GM18505 (cell line): ENCODE measurements at regions not wholly inside any gene's neighbourhood (a gene's known extent, or its start where the extent isn't known, plus 50 kb on each side); places are given as distances from the start of the nearest gene placed in this dataset.

Experiments used
- ATAC-seq: cut with Tn5 transposase; IDR thresholded peaks from one replicate; pipeline ENCODE4 v1.9.1; 2021; ENCODE audit not compliant: unreplicated experiment
- POLR2A ChIP-seq: IDR thresholded peaks from 4 replicates; pipeline ENCODE4 v1.6.1; 2011; ENCODE audit warnings: borderline replicate concordance; ENCODE audit not compliant: insufficient read depth, insufficient read length; ENCODE audit errors: extremely low read depth

DNA sequence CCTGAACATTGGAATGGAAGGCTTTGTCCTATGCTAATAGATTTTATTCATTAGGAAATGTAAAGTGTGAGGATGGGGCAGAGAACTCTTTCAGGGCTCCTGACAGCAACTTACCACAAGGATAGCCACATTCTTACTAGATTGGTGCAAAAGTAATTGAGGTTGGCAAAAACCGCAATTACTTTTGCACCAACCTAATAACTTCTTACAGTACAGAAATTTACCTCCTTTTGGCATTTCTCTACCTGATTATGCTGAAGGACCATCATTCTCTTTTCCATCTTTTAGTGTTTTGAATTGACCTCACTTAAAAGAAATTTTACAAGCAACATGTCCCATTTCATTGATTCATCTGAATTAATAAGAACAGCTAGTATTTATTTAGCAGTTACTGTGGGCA is 109.2 kb upstream of the AP1S2 start:
- no peak for ATAC-seq

DNA sequence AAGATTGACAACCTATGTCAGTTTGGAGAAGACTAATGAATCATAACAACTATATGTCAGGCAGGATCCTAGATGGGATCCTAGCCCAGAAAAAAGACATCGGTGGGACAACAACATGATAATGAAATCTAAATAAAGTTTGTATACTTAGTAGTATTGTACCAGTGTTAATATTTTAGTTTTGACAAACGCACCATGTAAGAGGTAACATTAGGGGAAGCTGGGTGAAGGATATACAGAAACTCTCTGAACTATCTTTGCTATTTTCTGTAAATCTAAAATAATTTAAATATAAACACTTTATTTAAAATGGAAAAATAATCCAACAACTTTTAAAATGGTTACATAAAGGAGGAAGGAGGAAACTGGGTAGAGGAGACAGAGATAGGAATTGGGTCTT is 105.6 kb upstream of the AP1S2 start:
- no peak for ATAC-seq
- no peak for TF ChIP-seq POLR2A

More for the DNA sequence above, 109.2 kb upstream of the AP1S2 start:
- TF ChIP-seq POLR2A: no peak

DNA sequence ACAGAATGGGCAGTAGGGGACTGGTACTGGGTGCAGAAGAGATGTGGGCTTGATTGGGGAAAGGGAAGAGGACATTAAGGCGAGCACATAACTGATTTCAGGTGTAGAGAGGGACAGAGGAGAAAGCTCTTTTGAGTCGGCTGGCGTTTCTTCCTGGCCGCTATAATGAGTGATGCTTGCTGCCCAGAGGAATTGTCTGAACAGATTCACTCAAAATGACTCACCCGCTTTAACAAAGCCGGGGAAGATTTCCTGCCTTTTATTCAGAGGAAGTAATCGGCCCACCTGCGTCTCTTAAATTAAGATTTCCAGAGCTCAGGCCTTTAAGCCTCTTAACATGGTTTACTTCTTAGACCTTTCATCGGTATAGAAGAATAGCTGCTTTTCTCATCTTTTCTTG is 102.1 kb upstream of the AP1S2 start:
- no peak for ATAC-seq
- no peak for TF ChIP-seq POLR2A

DNA sequence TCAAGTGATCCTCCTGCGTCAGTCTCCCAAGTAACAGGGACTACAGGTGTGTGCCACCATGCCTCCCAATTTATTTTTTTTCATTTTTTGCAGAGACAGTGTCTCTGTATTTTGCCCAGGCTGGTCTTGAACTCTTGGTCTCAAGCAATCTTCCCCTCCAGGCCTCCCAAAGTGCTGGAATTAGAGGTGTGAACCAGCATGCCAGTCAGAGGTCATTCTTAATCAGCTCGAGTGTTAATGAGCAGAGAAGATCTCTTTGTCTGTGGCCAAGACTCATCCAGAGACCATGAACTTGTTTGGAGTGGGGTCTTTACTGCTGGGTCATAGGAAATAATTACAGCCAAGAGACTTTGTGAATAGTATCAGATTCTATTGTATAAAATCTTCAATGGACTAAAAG is 99.2 kb upstream of the AP1S2 start:
- TF ChIP-seq POLR2A: no peak
- no peak for ATAC-seq

DNA sequence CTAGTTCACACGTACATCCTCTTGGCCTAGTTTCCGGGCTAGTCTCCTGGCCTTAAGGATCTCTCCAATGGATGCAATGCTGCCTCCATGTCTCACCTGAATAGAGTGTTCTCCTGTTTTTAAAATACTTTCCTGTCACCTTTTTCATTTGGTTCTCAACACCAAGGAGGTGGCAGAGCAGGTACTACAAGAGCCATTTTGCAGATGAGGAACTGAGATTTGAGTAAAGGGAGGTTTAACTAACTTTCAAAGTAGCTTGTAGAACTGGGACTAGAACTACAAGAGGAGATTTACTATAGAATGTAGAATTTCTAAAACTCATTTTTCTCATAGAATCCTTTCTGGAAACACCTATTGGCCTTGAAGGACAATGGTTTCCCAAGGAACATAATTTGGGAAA is 97.6 kb upstream of the AP1S2 start:
- no peak for ATAC-seq
- TF ChIP-seq POLR2A: no peak

DNA sequence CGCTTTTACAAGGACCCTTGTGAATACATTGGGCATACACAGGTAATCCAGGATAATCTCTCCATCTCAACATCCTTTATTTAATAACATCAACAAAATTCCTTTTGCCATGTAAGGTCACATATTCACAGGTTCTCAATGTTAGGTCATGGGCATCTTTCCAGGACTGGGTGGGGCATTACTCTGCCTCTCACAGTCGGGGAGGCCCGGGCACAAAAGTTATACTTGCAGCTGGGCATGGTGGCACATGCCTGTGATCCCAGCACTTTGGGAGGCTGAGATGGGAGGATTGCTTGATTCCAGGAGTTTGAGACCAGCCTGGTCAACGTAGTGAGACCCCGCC is 93.7 kb upstream of the AP1S2 start:
- no peak for ATAC-seq

DNA sequence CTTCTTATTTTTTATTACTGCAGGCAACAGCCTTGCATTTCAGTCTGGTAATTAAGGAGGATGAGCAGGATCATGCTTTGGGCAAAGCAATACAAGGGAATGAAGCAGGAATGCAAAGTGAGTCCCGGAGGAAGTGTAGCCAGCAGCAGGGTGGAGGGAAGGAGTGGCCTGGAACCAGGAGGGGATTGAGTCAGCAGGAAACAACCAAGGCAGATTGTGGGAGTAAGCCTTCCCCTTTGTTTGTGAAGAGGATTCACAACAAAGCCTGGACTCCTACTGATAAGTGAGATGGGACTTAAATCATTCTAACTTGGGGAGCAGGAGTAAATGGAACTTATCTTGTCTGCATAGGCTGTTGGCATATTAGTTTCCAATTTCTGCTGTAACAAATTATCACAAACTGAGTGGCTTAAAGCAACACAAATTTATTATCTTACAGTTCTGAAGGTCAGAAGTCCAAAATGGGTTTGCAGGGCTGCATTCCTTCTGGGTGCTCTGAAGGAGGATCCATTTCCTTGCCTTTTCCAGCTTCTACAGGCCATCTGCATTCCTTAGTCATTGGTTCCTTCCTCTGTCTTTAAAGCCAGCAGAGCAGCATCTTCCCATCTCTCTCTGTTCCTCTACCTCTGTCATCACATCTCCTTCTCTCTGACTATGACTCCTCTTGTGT is 93.2 kb upstream of the AP1S2 start:
- no peak for TF ChIP-seq POLR2A
- no peak for ATAC-seq

More for the DNA sequence above, 93.7 kb upstream of the AP1S2 start:
- TF ChIP-seq POLR2A: no peak

DNA sequence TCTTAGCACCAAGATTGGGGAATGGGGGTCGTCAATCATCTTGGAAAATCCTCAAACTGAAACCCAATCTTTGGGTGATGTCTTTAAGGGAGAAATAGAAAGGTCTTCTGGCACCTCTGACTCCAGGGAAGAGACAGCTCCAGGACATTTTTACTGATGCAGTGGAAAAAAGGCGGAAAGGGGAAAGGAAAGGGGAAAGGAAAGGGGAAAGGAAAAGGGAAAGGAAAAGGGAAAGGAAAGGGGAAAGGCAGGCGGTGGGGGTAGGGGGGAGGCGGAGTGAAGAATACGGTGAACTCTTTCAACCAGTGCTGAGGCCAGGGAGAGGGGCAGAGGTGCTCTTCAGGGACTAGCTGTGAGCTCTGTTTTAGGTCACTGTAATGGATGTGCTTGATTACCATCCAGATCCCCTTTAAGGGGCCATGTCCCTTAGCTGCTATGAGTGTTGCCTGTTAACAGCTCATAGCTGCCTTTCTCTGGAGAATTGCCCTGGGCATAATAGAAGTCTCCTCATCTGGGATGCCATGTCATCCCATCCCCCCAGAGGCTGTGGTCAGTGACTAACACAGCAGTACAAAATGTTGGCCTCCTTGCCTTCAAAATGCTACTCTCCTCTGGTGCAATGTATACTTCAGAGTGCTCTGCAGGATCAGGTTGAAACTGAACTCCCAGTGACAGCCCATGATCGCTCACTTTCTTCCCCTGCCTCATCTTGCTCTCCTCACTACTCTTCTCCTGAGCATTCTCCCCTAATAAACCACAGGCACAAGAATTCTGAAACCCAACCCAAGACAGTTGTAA is 92.4 kb upstream of the AP1S2 start:
- no peak for ATAC-seq
- no peak for TF ChIP-seq POLR2A

DNA sequence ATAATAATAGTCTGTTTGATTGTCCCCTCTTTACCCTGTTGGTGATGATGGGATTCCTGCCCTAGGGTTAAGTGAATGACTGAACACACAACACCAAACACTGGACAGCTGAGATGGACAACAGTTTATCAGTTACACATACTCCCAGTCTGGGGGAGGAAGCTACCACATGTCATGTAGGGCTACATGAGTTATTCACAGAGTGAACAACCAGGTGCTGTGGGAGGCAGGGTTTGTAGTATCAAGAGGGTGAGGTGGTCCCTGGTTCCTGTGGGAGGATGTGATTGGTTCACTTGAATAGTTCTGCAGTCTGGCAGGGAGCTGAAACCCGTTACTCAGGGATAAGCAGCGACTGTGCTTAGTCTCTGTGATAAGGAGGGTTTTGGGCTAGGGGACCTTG is 88.8 kb upstream of the AP1S2 start:
- TF ChIP-seq POLR2A: no peak
- ATAC-seq: no peak

DNA sequence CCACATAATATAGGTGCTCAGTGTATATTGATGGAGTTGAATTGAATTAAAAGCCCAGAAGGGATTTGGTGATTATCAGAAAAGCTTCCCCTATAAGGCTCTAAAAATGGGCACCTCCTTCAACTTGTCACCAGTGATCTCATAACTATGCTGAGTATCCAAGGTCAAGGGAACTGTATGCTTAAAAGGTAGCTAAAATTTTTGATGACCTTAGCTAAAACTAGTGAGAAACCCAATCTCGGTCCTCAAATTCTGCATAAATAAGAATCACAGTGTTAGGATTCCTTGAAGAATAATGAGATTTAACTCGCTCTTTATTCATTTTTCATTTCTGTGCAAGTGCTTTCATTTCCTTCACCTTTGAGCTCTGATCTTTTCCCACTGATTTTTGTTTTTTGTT is 87.7 kb upstream of the AP1S2 start:
- TF ChIP-seq POLR2A: no peak
- no peak for ATAC-seq

DNA sequence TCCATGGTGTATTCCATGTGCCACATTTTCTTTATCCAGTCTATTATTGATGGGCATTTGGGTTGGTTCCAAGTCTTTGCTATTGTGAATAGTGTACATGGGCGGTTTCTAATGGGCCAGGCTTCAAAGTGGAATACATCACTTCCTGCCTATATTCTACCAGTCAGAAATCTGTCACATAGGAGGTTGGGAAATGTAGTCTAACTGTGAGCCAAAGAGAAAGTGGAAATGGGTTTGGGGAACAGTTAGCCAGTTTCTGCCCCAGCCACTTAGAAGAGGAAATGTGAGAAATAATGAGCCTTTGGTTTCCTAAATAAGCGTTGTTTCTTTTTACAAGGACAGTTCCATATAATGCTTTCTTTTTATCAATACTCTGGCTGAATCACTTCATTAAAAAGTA is 85.1 kb upstream of the AP1S2 start:
- no peak for ATAC-seq
- no peak for TF ChIP-seq POLR2A

DNA sequence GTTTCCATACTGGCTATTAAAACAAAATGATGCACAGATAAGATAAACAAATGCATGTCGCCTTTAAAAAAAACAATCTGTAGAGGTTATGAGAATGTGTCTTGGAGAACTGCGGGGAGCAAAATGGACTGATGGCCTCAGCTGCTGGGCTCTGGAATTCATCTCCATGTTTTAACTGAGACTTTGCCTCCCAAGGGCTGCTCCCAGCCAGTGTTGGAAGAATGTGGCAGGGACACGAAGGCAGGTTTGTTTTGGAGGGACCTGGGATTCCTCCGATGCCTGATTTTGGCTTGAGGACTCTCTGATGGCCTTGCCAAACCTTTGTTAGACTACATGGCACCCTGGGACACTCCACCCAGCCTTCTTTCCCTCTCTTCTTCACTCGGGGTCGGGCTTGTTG is 83.5 kb upstream of the AP1S2 start:
- no peak for ATAC-seq

DNA sequence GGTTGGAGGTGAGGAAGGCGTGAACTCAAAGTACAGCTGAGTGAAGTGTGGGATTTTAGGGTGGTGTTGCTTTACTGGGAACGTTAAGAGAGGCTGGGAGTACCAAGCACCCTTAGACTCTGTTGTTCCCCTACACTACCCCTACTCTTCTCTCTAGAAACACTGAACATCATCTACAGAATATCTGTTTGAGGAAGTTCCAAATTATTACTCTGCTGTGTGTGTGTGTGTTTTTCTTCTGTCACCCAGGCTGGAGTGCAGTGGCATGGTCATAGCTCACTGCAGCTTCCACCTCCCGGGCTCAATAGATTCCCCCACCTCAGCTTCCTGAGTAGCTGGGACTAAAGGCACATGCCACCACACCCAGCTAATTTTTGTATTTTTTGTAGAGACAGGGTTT is 76.7 kb upstream of the AP1S2 start:
- no peak for ATAC-seq

More for the DNA sequence above, 83.5 kb upstream of the AP1S2 start:
- TF ChIP-seq POLR2A: no peak

DNA sequence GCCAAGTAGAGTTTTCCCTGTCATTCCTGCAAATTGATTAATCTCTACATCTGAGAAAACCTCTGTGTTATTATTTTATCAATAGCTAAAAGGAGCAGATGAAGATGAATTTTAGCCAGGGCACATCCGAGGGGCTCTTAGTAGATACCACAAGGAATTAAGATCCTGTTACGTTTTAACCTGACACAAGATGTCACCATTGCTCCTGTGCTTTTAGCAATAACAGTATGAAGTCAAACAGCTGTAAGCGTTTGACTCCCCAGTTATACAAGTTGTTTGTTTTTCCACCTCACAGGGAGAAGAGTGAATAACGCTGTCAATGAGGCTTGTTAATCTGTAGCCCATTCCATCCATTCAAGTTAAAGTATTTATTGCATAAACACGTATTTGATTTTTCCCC is 76.0 kb upstream of the AP1S2 start:
- TF ChIP-seq POLR2A: no peak
- no peak for ATAC-seq

More for the DNA sequence above, 76.7 kb upstream of the AP1S2 start:
- TF ChIP-seq POLR2A: no peak
